ENCODE measurements at regions not wholly inside any gene's neighbourhood (a gene's known extent, or its start where the extent isn't known, plus 50 kb on each side); places are given as distances from the start of the nearest gene placed in this dataset.
A peak's percentile ranks its signal among the peaks of the same experiment; 100 is the strongest.

DNA sequence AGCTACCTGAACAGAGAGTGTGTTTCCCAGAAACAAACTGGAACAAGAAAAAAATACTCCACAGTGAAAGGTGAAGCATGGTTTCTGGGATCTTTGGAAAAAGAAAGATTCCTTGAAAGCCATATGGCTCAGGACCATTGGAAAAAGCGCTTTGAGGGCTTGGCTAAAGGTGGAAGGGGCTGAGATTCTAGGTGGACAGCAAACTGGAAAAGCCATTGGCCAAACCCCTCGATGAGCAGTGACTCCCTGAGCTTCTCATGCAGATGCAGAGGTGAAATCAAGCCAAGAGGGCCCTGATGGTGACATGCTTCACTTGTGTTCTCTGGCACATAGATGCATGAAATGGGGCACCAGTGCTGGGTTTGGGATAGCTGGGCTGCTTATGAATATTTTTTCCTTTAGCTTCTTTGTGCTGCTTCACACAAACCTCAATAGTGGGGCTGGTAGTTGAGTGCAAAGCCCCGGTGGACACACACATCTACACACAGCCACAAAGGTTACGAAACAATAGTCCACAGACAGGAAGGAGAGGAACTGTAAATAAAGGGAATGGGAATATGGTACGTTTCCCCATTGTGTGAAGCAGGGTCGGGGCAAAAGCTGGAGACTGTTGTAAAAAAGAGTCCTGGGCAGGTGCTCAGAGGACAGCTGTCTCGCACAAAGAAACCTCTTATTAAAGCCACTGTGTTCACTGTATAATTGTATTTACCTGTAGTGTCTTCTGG is 117.8 kb downstream of the FOXA2 start (continued):
- TF ChIP-seq ZNF34 (CRISPR knock-in tag; IDR thresholded peaks at IDR 0.05; ENCODE audit: borderline replicate concordance) (0 out of 2 replicates have a peak, but pooled peaks have one; percentile 9), ELF4 (CRISPR knock-in tag; IDR thresholded peaks at IDR 0.05; ENCODE audit: borderline replicate concordance) (no peak), ZNF484 (CRISPR knock-in tag; IDR thresholded peaks at IDR 0.05; ENCODE audit: borderline replicate concordance, low read depth) (no peak), ZNF432 (CRISPR knock-in tag; IDR thresholded peaks at IDR 0.05; ENCODE audit: borderline replicate concordance) (no peak), DNMT1 (CRISPR knock-in tag; IDR thresholded peaks at IDR 0.05) (no peak), PHF20 (CRISPR knock-in tag; IDR thresholded peaks at IDR 0.05) (no peak), TAF15 (IDR thresholded peaks at IDR 0.05; ENCODE audit: low read depth, low read length, poor library complexity, severe bottlenecking) (no peak), POLR2AphosphoS5 (IDR thresholded peaks at IDR 0.05; ENCODE audit: low read depth, low read length) (no peak), ZSCAN21 (CRISPR knock-in tag; IDR thresholded peaks at IDR 0.05; ENCODE audit: borderline replicate concordance) (0 out of 2 replicates have a peak, but pooled peaks have one; percentile 26), ZBTB20 (CRISPR knock-in tag; IDR thresholded peaks at IDR 0.05; ENCODE audit: borderline replicate concordance, low read depth) (no peak)
- TF ChIP-seq, protein P1, sequence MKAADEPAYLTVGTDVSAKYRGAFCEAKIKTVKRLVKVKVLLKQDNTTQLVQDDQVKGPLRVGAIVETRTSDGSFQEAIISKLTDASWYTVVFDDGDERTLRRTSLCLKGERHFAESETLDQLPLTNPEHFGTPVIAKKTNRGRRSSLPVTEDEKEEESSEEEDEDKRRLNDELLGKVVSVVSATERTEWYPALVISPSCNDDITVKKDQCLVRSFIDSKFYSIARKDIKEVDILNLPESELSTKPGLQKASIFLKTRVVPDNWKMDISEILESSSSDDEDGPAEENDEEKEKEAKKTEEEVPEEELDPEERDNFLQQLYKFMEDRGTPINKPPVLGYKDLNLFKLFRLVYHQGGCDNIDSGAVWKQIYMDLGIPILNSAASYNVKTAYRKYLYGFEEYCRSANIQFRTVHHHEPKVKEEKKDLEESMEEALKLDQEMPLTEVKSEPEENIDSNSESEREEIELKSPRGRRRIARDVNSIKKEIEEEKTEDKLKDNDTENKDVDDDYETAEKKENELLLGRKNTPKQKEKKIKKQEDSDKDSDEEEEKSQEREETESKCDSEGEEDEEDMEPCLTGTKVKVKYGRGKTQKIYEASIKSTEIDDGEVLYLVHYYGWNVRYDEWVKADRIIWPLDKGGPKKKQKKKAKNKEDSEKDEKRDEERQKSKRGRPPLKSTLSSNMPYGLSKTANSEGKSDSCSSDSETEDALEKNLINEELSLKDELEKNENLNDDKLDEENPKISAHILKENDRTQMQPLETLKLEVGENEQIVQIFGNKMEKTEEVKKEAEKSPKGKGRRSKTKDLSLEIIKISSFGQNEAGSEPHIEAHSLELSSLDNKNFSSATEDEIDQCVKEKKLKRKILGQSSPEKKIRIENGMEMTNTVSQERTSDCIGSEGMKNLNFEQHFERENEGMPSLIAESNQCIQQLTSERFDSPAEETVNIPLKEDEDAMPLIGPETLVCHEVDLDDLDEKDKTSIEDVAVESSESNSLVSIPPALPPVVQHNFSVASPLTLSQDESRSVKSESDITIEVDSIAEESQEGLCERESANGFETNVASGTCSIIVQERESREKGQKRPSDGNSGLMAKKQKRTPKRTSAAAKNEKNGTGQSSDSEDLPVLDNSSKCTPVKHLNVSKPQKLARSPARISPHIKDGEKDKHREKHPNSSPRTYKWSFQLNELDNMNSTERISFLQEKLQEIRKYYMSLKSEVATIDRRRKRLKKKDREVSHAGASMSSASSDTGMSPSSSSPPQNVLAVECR (CRISPR knock-in tag; IDR thresholded peaks at IDR 0.05; ENCODE audit: borderline replicate concordance): no peak
- TF ChIP-seq, protein P2, sequence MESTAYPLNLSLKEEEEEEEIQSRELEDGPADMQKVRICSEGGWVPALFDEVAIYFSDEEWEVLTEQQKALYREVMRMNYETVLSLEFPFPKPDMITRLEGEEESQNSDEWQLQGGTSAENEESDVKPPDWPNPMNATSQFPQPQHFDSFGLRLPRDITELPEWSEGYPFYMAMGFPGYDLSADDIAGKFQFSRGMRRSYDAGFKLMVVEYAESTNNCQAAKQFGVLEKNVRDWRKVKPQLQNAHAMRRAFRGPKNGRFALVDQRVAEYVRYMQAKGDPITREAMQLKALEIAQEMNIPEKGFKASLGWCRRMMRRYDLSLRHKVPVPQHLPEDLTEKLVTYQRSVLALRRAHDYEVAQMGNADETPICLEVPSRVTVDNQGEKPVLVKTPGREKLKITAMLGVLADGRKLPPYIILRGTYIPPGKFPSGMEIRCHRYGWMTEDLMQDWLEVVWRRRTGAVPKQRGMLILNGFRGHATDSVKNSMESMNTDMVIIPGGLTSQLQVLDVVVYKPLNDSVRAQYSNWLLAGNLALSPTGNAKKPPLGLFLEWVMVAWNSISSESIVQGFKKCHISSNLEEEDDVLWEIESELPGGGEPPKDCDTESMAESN (CRISPR knock-in tag; conservative IDR thresholded peaks at IDR 0.05): no peak
- TF ChIP-seq, protein P3, sequence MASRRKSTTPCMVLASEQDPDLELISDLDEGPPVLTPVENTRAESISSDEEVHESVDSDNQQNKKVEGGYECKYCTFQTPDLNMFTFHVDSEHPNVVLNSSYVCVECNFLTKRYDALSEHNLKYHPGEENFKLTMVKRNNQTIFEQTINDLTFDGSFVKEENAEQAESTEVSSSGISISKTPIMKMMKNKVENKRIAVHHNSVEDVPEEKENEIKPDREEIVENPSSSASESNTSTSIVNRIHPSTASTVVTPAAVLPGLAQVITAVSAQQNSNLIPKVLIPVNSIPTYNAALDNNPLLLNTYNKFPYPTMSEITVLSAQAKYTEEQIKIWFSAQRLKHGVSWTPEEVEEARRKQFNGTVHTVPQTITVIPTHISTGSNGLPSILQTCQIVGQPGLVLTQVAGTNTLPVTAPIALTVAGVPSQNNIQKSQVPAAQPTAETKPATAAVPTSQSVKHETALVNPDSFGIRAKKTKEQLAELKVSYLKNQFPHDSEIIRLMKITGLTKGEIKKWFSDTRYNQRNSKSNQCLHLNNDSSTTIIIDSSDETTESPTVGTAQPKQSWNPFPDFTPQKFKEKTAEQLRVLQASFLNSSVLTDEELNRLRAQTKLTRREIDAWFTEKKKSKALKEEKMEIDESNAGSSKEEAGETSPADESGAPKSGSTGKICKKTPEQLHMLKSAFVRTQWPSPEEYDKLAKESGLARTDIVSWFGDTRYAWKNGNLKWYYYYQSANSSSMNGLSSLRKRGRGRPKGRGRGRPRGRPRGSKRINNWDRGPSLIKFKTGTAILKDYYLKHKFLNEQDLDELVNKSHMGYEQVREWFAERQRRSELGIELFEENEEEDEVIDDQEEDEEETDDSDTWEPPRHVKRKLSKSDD (CRISPR knock-in tag; IDR thresholded peaks at IDR 0.05; ENCODE audit: low read depth): no peak
- TF ChIP-seq, protein P4, sequence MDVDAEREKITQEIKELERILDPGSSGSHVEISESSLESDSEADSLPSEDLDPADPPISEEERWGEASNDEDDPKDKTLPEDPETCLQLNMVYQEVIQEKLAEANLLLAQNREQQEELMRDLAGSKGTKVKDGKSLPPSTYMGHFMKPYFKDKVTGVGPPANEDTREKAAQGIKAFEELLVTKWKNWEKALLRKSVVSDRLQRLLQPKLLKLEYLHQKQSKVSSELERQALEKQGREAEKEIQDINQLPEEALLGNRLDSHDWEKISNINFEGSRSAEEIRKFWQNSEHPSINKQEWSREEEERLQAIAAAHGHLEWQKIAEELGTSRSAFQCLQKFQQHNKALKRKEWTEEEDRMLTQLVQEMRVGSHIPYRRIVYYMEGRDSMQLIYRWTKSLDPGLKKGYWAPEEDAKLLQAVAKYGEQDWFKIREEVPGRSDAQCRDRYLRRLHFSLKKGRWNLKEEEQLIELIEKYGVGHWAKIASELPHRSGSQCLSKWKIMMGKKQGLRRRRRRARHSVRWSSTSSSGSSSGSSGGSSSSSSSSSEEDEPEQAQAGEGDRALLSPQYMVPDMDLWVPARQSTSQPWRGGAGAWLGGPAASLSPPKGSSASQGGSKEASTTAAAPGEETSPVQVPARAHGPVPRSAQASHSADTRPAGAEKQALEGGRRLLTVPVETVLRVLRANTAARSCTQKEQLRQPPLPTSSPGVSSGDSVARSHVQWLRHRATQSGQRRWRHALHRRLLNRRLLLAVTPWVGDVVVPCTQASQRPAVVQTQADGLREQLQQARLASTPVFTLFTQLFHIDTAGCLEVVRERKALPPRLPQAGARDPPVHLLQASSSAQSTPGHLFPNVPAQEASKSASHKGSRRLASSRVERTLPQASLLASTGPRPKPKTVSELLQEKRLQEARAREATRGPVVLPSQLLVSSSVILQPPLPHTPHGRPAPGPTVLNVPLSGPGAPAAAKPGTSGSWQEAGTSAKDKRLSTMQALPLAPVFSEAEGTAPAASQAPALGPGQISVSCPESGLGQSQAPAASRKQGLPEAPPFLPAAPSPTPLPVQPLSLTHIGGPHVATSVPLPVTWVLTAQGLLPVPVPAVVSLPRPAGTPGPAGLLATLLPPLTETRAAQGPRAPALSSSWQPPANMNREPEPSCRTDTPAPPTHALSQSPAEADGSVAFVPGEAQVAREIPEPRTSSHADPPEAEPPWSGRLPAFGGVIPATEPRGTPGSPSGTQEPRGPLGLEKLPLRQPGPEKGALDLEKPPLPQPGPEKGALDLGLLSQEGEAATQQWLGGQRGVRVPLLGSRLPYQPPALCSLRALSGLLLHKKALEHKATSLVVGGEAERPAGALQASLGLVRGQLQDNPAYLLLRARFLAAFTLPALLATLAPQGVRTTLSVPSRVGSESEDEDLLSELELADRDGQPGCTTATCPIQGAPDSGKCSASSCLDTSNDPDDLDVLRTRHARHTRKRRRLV (CRISPR knock-in tag; IDR thresholded peaks at IDR 0.05): no peak

Data from HepG2 (cell line).